GM18519 (cell line): ENCODE measurements at regions not wholly inside any gene's neighbourhood (a gene's known extent, or its start where the extent isn't known, plus 50 kb on each side); places are given as distances from the start of the nearest gene placed in this dataset.

Experiments used
- ATAC-seq: cut with Tn5 transposase; IDR thresholded peaks from one replicate; pipeline ENCODE4 v1.9.1; 2021; ENCODE audit warnings: mild to moderate bottlenecking, moderate library complexity; ENCODE audit not compliant: unreplicated experiment, low FRiP score

- ATAC-seq: no peak
These were observed 102.6 kb upstream of the SLC4A4 start for GRCh38 chr4:71236226-71236625.

GRCh38 chr4:71237641-71238040 is 101.2 kb upstream of the SLC4A4 start:
- no peak for ATAC-seq

- ATAC-seq: no peak
These were observed 99.5 kb upstream of the SLC4A4 start for GRCh38 chr4:71239365-71239764.

- ATAC-seq: no peak
These were observed 98.7 kb upstream of the SLC4A4 start for GRCh38 chr4:71240094-71240493.

GRCh38 chr4:71241501-71242288 is 97.1 kb upstream of the SLC4A4 start:
- no peak for ATAC-seq

GRCh38 chr4:71243091-71243833 is 95.6 kb upstream of the SLC4A4 start:
- ATAC-seq: no peak

- ATAC-seq: no peak
These were observed 91.1 kb upstream of the SLC4A4 start for GRCh38 chr4:71247706-71248105.

- ATAC-seq: no peak
These were observed 87.6 kb upstream of the SLC4A4 start for GRCh38 chr4:71251261-71251660.

GRCh38 chr4:71253545-71253944 is 85.3 kb upstream of the SLC4A4 start:
- ATAC-seq: no peak

- peak; percentile 45 for ATAC-seq
These were observed 84.3 kb upstream of the SLC4A4 start for GRCh38 chr4:71254451-71255012.

- no peak for ATAC-seq
These were observed 82.8 kb upstream of the SLC4A4 start for GRCh38 chr4:71255976-71256375.

GRCh38 chr4:71257761-71258160 is 81.1 kb upstream of the SLC4A4 start:
- no peak for ATAC-seq

GRCh38 chr4:71258323-71258722 is 80.5 kb upstream of the SLC4A4 start:
- ATAC-seq: no peak

GRCh38 chr4:71259280-71259679 is 79.5 kb upstream of the SLC4A4 start:
- ATAC-seq: no peak

- ATAC-seq: no peak
These were observed 78.9 kb upstream of the SLC4A4 start for GRCh38 chr4:71259911-71260331.

- ATAC-seq: no peak
These were observed 78.3 kb upstream of the SLC4A4 start for GRCh38 chr4:71260544-71260943.

- ATAC-seq: no peak
These were observed 77.8 kb upstream of the SLC4A4 start for GRCh38 chr4:71261001-71261400.

GRCh38 chr4:71261633-71262121 is 77.1 kb upstream of the SLC4A4 start:
- no peak for ATAC-seq

- no peak for ATAC-seq
These were observed 76.7 kb upstream of the SLC4A4 start for GRCh38 chr4:71262161-71262560.

- peak; percentile 30 for ATAC-seq
These were observed 72.6 kb upstream of the SLC4A4 start for GRCh38 chr4:71266090-71266794.

GRCh38 chr4:71267244-71267643 is 71.6 kb upstream of the SLC4A4 start:
- ATAC-seq: no peak
